Upper lobe of left lung (tissue), 4 donors: ENCODE measurements at regions not wholly inside any gene's neighbourhood (a gene's known extent, or its start where the extent isn't known, plus 50 kb on each side); places are given as distances from the start of the nearest gene placed in this dataset.

ENCODE experiments used
- EP300 ChIP-seq, 4 donors: sonication (generic); formaldehyde crosslinking; IDR thresholded peaks; one replicate each; pipeline ENCODE4 v1.5.1; 2017; ENCODE audit warnings: antibody characterized with exemption in 4 of 4, control low read depth in 2 of 4
- POLR2A ChIP-seq, 4 donors: fragments of 450-650 bp; IDR thresholded peaks; one replicate each; pipeline ENCODE4 v1.5.1; 2016 to 2017; ENCODE audit warnings: antibody characterized with exemption in 4 of 4, mild to moderate bottlenecking in 2 of 4
- POLR2AphosphoS5 ChIP-seq, 2 donors: sonication (generic); formaldehyde crosslinking; IDR thresholded peaks; one replicate each; pipeline ENCODE4 v1.5.1; 2017; ENCODE audit warnings: antibody characterized with exemption in 2 of 2
- TF ChIP-seq, protein P1 (sequence below), 6 experiments: fragments of 450-650 bp in 4 of 6; fragments of 200-600 bp in 2 of 6; sonication (generic) in 2 of 6; IDR thresholded peaks; one replicate each; pipeline ENCODE4 v1.5.1; 2016 to 2019; ENCODE audit warnings: antibody characterized with exemption in 6 of 6

DNA sequence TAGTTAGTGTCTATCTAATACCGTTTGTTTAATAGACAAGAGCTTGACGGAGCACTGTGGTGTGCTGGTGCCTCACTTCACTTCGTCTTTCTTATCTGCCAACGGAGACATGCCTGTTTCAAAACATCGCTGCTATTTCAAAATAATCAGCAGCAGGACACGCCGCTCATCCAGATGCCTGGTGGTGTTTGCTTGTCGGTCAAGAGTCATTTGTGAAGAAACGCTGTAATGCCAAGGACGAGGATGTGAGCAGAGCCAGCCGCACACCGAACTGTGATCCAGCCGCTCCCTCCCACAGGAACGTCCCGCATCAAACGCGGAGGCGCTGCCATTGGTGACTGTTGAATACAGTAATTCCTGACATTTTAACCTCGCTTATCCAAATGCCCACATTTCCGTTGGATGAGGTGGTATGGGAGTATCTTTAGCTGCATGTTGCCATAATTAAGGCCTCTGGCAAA is 432.4 kb downstream of the FBXO15 start:
- TF ChIP-seq, protein P1, sequence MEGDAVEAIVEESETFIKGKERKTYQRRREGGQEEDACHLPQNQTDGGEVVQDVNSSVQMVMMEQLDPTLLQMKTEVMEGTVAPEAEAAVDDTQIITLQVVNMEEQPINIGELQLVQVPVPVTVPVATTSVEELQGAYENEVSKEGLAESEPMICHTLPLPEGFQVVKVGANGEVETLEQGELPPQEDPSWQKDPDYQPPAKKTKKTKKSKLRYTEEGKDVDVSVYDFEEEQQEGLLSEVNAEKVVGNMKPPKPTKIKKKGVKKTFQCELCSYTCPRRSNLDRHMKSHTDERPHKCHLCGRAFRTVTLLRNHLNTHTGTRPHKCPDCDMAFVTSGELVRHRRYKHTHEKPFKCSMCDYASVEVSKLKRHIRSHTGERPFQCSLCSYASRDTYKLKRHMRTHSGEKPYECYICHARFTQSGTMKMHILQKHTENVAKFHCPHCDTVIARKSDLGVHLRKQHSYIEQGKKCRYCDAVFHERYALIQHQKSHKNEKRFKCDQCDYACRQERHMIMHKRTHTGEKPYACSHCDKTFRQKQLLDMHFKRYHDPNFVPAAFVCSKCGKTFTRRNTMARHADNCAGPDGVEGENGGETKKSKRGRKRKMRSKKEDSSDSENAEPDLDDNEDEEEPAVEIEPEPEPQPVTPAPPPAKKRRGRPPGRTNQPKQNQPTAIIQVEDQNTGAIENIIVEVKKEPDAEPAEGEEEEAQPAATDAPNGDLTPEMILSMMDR (IDR thresholded peaks at IDR 0.05), result no peak
- TF ChIP-seq POLR2AphosphoS5 (IDR thresholded peaks at IDR 0.05) (no peak), EP300 (IDR thresholded peaks at IDR 0.05) (no peak), POLR2A (IDR thresholded peaks at IDR 0.05) (no peak)
